Osteocyte (in vitro differentiated cells): ENCODE measurements at regions not wholly inside any gene's neighbourhood (a gene's known extent, or its start where the extent isn't known, plus 50 kb on each side); places are given as distances from the start of the nearest gene placed in this dataset.

Source experiments
- DNase-seq: peaks from one replicate; pipeline ENCODE4 v3.0.0; 2021; ENCODE audit warnings: mixed read lengths; ENCODE audit not compliant: unreplicated experiment; ENCODE audit errors: extremely low spot score
- H3K27ac Mint-ChIP-seq: one replicate; pipeline ENCODE4 v1.8.0; 2021; ENCODE audit warnings: mild to moderate bottlenecking, mixed read lengths; ENCODE audit not compliant: unreplicated experiment
- H3K27me3 Mint-ChIP-seq: one replicate; pipeline ENCODE4 v1.8.0; 2021; ENCODE audit warnings: mixed read lengths; ENCODE audit not compliant: unreplicated experiment
- H3K36me3 Mint-ChIP-seq: one replicate; pipeline ENCODE4 v1.8.0; 2021; ENCODE audit warnings: mixed read lengths; ENCODE audit not compliant: unreplicated experiment
- H3K4me1 Mint-ChIP-seq: one replicate; pipeline ENCODE4 v1.8.0; 2021; ENCODE audit warnings: mixed read lengths; ENCODE audit not compliant: unreplicated experiment
- H3K4me3 Mint-ChIP-seq: one replicate; pipeline ENCODE4 v1.8.0; 2021; ENCODE audit warnings: mild to moderate bottlenecking, moderate library complexity, mixed read lengths; ENCODE audit not compliant: unreplicated experiment
- H3K9me3 Mint-ChIP-seq: one replicate; pipeline ENCODE4 v1.8.0; 2021; ENCODE audit warnings: mixed read lengths; ENCODE audit not compliant: unreplicated experiment
- TF ChIP-seq, protein P1 (sequence below): fragments of 200-600 bp; sonication (generic); IDR thresholded peaks from 2 replicates; pipeline ENCODE4 v1.5.0; 2021; ENCODE audit warnings: antibody characterized with exemption, mild to moderate bottlenecking, moderate library complexity

DNA sequence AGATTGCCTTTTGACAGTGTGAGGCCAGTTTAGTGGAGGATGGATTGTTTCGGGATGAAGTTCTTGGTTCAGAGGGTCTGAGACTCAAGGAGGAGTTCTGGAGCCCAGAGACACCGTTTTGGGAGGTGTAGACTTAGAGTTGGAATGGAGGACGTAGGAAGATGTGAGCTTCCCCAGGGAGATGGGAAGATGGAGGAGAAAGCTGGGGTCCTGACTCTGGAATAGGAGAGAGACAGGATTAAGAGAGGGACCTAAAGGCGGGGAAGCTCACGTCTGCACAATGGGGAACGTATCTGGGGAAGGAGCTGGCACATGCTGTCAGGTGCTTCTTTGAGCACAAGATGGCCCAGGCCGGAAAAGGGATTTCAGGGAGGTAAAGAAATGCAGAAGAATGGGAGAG is 71.3 kb upstream of the CLDN5 start:
- H3K4me1 Mint-ChIP-seq: peaks cover 17% of the 10 kb centered on the region
- H3K9me3 Mint-ChIP-seq: no peaks in the 10 kb centered on the region
- peaks cover 11% of the 10 kb centered on the region for H3K27me3 Mint-ChIP-seq
- TF ChIP-seq, protein P1, sequence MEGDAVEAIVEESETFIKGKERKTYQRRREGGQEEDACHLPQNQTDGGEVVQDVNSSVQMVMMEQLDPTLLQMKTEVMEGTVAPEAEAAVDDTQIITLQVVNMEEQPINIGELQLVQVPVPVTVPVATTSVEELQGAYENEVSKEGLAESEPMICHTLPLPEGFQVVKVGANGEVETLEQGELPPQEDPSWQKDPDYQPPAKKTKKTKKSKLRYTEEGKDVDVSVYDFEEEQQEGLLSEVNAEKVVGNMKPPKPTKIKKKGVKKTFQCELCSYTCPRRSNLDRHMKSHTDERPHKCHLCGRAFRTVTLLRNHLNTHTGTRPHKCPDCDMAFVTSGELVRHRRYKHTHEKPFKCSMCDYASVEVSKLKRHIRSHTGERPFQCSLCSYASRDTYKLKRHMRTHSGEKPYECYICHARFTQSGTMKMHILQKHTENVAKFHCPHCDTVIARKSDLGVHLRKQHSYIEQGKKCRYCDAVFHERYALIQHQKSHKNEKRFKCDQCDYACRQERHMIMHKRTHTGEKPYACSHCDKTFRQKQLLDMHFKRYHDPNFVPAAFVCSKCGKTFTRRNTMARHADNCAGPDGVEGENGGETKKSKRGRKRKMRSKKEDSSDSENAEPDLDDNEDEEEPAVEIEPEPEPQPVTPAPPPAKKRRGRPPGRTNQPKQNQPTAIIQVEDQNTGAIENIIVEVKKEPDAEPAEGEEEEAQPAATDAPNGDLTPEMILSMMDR: no peak
- no peak overlapping the region for H3K4me3 Mint-ChIP-seq
- H3K27ac Mint-ChIP-seq: no peak overlapping the region
- no peaks in the 10 kb centered on the region for H3K36me3 Mint-ChIP-seq
- no peak for DNase-seq

DNA sequence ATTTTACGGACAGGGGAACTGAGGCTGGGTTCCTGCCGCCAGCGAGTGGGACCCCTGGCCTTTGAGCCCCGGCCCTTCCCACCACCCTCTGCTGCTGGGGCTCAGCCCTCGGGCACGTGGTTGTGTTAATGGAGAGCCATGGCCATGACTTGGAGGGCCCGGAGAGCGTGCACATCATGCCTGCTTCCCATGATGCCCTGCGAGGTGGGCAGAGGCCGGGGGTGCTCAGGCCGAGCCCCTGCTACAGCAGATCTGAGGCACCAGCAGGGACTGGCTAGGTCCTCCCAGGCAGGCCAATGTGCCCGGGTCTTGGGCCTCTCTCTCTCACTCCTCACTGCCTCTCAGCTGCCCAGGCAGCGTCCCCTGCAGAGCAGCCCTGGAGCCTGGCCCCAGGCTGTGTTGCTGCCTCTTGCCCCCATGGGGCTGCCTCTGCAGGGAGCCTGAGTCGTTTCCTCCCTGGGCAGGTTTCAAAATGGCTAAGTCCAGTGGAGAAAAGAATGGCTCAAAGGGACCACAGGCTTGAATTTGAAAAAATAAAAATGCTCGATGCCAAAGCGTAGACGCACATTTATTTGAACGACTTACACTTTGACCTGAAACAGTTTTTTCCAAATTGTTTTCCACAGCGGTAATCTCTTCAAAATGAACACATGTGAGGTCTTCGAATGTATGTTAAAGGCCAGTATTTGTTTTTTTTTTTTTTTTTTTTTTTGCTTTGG is 72.6 kb upstream of the CLDN5 start:
- H3K9me3 Mint-ChIP-seq: no peaks in the 10 kb centered on the region
- H3K4me3 Mint-ChIP-seq: no peak overlapping the region
- TF ChIP-seq, protein P1: no peak
- no peak overlapping the region for H3K27ac Mint-ChIP-seq
- H3K36me3 Mint-ChIP-seq: no peaks in the 10 kb centered on the region
- DNase-seq: no peak
- peaks cover 11% of the 10 kb centered on the region for H3K4me1 Mint-ChIP-seq
- peaks cover 16% of the 10 kb centered on the region for H3K27me3 Mint-ChIP-seq

DNA sequence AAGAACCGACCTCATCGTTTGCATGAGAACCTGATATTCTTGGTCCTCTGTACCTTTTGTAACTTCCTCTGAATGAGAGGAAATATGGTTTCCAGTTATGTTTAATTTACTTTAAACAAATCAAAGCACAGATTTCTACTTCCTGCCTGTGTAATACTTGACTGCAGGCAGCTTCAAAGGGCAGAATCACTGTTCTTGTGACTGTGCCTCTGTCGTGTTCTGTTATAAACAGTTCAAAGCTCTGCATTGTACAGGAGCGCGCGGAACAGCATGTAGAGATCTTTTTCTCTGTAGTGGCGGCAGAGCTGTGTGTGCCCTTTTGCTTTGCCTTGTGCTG is 73.2 kb upstream of the CLDN5 start:
- no peak overlapping the region for H3K4me3 Mint-ChIP-seq
- peaks cover 21% of the 10 kb centered on the region for H3K27me3 Mint-ChIP-seq
- H3K4me1 Mint-ChIP-seq: peaks cover 10% of the 10 kb centered on the region
- no peaks in the 10 kb centered on the region for H3K36me3 Mint-ChIP-seq
- H3K9me3 Mint-ChIP-seq: no peaks in the 10 kb centered on the region
- no peak for DNase-seq
- TF ChIP-seq, protein P1: no peak
- no peak overlapping the region for H3K27ac Mint-ChIP-seq

DNA sequence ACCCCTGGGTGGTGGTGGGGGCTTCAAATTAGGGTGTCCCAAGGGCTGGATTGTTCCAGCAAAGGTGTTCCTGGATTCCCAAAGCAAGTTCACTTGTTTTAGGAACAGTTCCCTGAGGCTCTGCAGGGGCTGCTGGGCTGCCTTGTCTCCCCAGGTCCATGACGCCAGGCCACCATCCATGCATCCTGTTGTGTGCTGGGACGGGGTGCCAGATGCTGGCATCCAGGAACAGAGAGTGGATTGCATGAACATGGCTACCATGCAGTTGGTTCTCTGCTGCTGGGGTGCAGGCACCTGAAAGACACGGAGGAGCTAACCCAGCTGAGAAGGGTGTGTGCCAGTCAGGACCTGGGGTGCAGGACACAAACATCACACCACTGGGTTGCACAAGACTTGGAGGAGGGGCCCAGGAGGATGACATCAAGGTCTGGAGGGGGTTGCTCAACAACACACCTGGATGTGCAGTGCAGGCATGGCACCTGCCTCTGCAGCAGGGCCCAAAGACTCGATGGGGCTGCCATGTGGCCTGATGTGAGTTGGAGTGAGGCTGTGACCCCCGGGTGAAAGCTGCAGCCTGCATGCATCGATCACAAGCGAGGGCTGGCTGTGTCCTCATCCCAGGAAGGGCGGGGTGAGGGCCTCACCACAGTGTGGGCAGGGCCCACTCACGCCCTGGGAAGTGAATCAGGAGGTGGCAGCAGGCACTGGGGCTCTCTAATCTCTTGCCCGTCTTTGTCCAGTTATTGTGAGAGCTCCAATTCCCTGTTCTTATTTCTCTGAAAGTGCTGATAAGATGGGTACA is 74.0 kb upstream of the CLDN5 start:
- no peak for DNase-seq
- H3K27ac Mint-ChIP-seq: no peak overlapping the region
- no peaks in the 10 kb centered on the region for H3K9me3 Mint-ChIP-seq

DNA sequence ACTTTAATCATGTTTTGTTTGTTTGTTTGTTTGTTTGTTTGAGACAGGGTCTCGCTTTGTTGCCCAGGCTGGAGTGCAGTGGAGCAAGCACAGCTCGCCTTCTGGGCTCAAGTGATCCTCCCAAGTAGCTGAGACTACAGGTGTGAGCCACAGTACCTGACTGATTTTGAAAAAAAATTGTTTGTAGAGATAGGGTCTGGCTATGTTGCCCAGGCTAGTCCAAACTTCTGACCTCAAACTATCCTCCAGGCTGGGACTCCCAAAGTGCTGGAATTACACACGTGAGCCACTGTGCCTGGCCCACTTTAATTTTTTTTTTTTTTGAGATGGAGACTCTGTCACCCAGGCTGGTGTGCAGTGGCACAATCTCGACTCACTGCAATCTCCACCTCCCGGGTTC is 74.8 kb upstream of the CLDN5 start:
- no peak for DNase-seq
- Mint-ChIP-seq H3K27ac (no peak overlapping the region), H3K9me3 (no peaks in the 10 kb centered on the region), H3K36me3 (no peaks in the 10 kb centered on the region), H3K27me3 (peaks cover 23% of the 10 kb centered on the region), H3K4me1 (peaks cover 10% of the 10 kb centered on the region), H3K4me3 (no peak overlapping the region)
- TF ChIP-seq, protein P1: no peak

More for the DNA sequence above, 74.0 kb upstream of the CLDN5 start:
- Mint-ChIP-seq H3K4me3 (no peak overlapping the region), H3K36me3 (no peaks in the 10 kb centered on the region), H3K27me3 (peaks cover 28% of the 10 kb centered on the region), H3K4me1 (peaks cover 10% of the 10 kb centered on the region)
- TF ChIP-seq, protein P1: no peak
